NCI-H1092 treated with DMSO at 0.1 percent for 48 hours (cell line): ENCODE measurements at regions not wholly inside any gene's neighbourhood (a gene's known extent, or its start where the extent isn't known, plus 50 kb on each side); places are given as distances from the start of the nearest gene placed in this dataset.
"Not testable (repeated sequence)": the region's sequence is repeated elsewhere in the genome, so short reads cannot be mapped to it uniquely, and the experiment has no call there.

Source experiments
- DNase-seq: peaks from one replicate; lab custom pipeline; 2025; lab: John Stamatoyannopoulos, UW

DNA sequence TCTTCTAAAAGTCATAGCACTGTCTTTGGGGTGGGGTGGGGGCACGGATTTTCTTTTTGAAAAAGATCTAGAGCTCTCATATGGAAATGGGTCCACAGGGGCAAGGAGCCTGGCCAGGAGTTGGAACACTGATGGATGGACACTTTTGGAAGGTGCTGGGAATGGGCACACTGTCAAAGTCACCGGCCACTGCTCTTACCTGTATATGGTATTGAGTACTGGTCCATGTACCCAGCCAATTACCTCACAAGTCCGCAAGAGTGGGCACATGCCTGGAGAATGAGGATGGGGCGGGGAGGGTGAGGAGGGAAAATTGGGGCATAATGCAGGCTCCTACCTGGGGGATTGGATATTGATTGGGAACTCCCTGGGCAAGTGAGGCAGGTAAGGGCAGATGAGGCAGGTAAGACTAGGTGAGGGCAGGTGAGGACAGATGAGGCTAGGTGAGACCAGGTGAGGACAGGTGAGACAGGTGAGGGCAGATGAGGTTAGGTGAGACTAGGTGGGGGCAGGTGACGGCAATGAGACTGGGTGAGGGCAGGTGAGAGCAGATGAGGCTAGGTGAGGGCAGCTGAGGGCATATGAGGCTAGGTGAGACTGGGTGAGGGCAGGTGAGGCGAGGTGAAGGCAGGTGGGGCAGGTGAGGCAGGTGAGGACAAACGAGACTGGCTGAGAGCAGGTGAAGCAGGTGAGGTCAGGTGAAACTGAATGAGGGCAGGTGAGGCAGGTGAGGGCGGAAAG is 167.9 kb downstream of the NRN1 start:
- DNase-seq = no peak

DNA sequence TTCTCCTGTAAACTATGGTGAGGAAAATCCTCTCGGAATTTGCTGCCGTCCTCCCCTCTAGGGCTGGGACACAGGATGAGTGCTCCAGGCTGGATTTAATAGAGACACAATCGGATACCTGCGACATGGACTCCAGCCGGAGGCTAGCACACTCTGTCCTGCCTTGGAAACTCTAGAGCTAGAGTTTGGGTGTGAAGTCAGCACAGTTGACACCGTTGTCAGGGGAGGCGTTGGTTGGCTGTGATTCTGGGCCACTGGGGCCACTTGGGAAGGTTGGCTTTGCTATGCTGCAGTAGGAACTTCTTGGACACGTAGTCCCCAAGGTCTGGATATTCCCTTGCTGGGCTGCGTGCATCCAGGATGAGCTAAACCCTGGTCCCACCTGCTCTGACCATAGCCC is 169.4 kb downstream of the NRN1 start:
- DNase-seq = no peak

DNA sequence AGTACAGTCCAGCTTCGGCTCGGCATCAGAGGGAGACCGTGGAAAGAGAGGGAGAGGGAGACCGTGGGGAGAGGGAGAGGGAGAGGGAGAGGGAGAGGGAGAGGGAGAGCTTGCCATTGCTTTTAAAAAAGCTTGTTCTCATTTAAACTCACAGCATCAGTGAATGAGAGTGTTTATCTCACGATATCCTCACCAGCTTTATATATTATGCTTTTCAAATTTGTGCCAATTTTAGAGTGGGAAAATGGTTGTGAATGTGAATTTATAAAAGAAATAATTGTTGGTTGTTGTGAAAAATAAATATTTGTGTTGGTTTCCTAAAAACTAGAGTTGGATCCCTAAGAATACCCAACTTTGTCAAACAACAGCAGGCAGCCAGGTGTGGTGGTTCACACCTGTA is 170.1 kb downstream of the NRN1 start:
- not testable (repeated sequence) for DNase-seq

DNA sequence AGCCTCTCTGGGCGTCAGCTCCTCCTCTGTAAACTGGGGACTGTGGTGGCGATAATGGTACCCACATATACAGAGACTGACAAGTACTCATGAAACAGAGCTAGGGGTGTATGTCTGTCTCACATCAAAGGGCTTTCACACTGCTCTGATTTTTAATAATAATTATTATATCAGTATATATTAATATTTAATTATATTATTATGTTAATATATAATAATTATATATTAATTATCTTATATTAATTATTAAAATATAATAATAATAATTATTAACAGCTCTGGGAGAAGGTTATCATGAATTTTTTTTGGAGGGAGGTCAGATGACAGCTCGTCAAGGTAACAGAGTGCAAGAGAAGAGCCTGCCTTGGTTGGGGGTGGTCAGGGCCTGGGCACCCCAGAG is 173.6 kb downstream of the NRN1 start:
- DNase-seq = no peak

DNA sequence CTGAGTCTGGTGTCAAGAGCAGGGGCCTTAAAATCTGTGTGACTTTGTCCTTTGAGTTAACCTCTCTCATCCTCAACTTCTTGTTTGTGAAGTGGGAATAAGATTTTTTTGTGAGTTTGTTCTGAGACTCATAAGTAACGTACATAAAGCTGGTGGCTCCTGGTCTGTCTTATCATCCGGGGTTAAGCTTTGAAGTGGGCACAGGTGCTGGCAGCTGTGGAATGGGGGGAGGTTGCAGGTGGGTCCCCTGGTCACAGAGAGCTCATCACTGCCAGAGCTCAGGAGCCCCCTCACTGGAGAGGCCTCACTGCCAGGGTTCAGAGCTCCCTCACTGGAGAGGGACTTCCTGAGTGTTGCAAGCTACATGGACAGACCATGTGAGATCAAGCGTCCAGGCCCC is 174.1 kb downstream of the NRN1 start:
- DNase-seq = no peak

DNA sequence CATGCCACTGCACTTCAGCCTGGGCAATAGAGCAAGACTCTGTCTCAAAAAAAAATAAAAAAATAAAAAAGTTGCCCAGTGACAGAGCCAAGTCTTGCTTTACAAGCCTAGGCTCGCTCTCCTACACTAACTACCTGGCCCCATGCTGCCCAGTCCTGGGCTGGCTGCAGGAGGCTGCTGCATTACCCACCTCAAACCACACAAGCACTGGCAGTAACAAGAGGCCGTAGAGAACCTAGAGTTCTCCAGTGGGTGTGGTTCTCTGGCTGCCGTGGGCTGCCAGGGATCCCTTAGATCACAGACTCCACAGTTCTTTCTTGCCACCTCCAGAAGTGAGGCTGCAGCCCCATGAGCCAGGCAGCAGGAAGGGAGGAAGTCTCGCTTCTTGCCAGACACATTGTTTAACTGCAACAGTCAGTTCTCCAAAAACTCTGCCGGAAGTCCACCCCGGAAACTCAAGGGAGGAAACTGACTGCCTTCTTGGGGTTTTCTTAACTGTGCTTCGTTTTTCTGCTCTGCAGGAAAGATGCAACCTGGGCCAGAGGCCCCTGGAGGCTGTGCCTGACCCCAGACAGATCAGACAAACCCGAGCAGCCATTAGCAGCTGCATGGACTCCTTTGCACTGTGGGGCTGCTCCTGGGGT is 175.4 kb downstream of the NRN1 start:
- not testable (repeated sequence) for DNase-seq

DNA sequence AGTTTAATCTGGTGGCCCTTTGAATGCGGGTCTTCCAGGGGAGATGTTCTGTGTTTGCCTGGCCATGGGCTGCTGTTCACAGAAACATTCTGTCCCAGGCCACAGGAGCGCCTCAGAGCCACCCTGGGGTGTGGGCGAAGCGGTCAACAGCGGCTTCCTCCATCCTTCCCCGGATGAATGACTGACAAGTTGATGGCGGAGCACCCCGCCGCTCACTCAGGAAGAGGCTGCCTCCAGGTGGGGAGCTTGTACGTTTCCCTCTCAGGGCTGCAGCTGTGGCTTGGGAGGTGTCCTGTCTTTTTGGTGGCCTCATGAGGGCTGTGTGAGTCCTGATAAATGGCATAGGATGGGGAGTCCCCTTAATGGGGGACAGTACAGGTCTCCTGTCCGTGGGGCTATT is 178.4 kb downstream of the NRN1 start:
- DNase-seq = no peak

DNA sequence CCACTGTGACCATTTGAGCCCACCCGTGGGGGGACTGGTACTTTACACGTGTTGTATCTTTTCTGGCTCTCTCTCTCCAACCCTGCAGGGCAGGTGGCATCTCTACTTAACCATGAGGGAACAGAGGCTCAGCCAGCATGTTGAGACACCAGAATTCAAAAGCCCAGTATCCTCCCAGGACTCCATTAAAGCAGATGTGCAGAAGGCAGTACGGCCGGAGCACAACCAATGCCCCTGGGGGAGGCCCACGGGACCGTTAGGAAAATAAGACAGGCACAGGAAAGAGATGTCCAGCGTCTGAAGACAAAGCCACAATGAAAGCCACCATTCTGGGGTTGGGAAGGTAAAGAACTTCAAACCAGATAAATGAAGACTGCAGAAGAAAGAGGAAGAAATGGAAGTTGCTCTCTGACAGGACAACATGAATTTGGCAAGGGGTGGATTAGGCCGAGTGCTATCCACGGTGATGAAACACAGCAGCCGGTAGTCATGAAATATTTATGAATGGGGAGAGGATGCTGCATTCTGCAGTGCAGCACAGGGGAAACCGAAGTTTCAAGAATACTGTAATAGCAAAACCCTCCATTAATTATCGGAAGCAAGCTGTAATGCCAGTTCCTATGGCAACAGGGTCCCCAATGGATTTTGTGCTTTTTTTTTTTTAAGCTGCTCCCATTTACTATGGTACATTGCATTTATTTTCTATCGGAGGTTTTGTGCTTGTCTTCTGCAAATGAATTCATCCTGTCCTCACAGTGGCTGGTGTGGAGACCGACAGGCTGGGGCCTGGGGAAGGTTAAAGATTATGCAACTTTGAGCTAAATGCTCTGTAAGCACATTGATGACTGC is 179.4 kb downstream of the NRN1 start:
- DNase-seq = no peak

DNA sequence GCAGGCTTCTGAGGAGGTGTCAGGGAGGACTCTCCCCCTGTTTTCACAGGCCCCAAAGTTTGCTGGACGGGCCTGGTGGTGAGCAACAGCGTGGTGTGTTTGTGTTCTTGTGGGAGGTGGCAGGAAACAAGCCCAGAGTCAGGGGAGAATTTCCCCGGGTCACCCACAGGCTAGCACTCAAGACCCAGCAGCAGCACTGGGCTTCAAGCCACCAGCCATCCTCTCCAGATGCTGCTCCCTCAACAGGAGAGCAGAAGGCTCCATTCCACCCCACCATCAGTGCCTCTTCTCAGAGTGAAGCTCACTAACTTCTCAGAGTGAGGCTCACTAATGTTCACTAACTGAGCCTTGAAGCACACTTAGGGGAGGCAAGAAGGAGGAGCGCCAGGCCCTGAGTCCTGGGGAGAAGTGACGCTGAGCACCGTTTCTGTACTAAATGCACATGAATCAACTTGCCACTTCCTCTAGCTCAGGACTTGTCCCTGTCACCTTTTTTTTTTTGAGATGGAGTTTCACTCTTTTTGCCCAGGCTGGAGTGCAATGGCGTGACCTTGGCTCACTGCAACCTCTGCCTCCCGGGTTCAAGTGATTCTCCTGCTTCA is 182.2 kb downstream of the NRN1 start:
- DNase-seq = not testable (repeated sequence)
